ENCODE measurements at regions not wholly inside any gene's neighbourhood (a gene's known extent, or its start where the extent isn't known, plus 50 kb on each side); places are given as distances from the start of the nearest gene placed in this dataset.

DNA sequence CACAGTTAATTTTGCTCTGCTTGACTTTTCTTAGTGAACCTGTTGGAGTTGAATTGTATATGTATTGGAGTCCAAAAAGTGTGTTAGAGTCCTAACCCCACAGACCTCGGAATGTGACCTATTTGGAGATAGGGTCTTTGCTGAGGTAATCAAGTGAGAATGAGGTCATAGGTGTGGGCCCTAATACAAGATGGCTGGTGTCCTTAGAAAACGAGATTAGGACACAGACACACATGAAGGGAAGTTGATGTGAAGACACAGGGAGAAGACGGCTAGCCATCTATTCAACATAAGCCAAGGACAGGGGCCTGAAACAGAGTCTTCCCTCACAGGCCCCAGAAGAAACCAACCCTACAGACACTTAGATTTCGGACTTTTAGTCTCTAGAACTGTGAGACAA lies 260.6 kb upstream of the NEBL start:
- TF ChIP-seq CTCF (IDR thresholded peaks at IDR 0.05) (no peak), ZFX (IDR thresholded peaks at IDR 0.05; ENCODE audit: borderline replicate concordance) (no peak)
- no peak overlapping the region for H3K27ac ChIP-seq

DNA sequence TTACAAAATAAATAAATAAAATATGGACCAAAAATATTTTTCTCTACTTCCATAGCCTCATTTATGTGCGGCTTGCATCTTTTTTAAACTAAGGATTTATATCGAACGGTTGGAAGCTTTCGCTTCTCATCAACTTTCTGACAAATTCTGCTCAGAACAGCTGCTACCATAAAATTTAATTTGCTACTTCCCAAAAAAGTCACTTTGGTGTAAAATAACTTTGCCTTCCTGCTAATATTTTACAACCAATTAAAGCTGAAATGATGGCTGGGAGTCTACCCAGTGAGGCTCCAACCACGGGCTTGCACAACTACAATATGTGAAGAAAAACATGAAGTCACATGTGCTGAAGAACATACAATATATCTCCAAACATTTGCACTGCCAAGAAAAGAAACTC lies 253.1 kb upstream of the NEBL start:
- no peak overlapping the region for H3K27ac ChIP-seq
- TF ChIP-seq ZFX (IDR thresholded peaks at IDR 0.05; ENCODE audit: borderline replicate concordance) (no peak), CTCF (IDR thresholded peaks at IDR 0.05) (no peak)

DNA sequence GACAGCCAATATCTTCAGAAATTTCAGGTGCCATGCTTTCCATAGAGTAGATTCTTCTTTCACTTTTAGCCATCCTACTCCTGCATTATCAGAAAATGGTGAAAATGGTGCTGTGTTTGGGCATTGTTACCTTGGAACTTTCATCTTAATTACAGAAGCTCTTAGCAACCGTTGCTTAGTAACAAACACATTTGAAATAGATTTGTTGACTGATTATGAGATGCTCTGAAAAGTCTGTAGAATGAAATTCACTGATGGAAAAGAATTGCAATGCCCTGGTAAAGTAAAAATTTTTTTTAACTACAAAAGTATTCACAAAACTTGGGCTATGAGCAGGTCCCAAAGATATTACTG lies 249.3 kb upstream of the NEBL start:
- no peak for TF ChIP-seq CTCF (IDR thresholded peaks at IDR 0.05)
- no peak for TF ChIP-seq ZFX (IDR thresholded peaks at IDR 0.05; ENCODE audit: borderline replicate concordance)
- no peak overlapping the region for H3K27ac ChIP-seq

- H3K27ac ChIP-seq, result no peak overlapping the region
- no peak for TF ChIP-seq ZFX (IDR thresholded peaks at IDR 0.05; ENCODE audit: borderline replicate concordance)
- TF ChIP-seq CTCF (IDR thresholded peaks at IDR 0.05), result no peak
Observed at GRCh38 chr10:21145751-21146435, 248.8 kb upstream of the NEBL start.

DNA sequence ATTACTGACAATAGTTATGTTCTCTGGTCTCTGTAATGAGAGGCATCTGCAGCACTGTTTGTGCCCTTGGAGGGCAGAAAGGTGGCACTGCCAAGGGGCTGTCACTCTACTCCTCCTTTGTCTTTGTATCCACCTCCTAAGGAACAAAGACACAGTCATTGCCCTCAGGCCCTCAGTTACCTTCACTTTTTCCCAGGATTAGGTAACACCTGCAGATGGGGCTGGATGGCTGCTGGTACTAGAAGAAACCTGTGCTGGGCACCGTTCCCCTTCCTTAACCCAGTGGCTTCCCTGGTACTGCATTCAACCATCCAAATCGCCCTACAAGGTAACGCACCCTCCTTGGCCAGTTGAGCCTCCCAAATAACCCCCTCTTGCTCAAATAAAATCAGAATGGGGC lies 246.9 kb upstream of the NEBL start:
- TF ChIP-seq CTCF (IDR thresholded peaks at IDR 0.05) (no peak), ZFX (IDR thresholded peaks at IDR 0.05; ENCODE audit: borderline replicate concordance) (no peak)
- no peak overlapping the region for H3K27ac ChIP-seq

GRCh38 chr10:21141946-21142492 lies 244.9 kb upstream of the NEBL start:
- TF ChIP-seq ZFX (IDR thresholded peaks at IDR 0.05; ENCODE audit: borderline replicate concordance) (no peak), CTCF (IDR thresholded peaks at IDR 0.05) (no peak)
- no peak overlapping the region for H3K27ac ChIP-seq

DNA sequence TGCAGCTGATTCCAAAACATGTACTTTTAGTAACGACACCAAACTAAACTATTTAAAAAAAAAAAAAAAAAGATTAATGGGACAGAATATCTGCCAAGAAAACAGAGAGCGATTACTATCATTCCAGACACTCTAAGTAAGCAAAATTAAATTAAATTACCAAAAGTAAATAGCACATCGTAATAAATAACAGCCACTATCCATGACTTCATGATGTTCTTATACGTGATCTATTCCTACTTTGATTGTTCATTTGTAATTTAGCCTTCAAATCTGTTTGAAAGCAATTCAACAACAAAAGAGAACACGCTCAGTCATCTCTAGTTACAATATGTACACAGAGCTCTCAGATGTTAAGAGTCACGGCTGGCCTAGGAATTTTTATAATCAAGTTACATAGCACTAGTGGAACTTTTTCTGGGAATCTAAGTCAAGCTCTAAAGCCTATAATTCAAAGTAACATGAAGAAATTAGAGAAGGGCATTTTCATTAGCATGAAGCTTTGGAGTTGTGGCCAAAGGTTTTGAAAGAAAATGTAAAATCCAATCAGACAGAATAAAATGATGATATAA lies 241.7 kb upstream of the NEBL start:
- no peak overlapping the region for H3K27ac ChIP-seq
- no peak for TF ChIP-seq CTCF (IDR thresholded peaks at IDR 0.05)
- TF ChIP-seq ZFX (IDR thresholded peaks at IDR 0.05; ENCODE audit: borderline replicate concordance), result no peak
